ENCODE measurements at regions not wholly inside any gene's neighbourhood (a gene's known extent, or its start where the extent isn't known, plus 50 kb on each side); places are given as distances from the start of the nearest gene placed in this dataset.
"Not testable (repeated sequence)": the region's sequence is repeated elsewhere in the genome, so short reads cannot be mapped to it uniquely, and the experiment has no call there.

DNA sequence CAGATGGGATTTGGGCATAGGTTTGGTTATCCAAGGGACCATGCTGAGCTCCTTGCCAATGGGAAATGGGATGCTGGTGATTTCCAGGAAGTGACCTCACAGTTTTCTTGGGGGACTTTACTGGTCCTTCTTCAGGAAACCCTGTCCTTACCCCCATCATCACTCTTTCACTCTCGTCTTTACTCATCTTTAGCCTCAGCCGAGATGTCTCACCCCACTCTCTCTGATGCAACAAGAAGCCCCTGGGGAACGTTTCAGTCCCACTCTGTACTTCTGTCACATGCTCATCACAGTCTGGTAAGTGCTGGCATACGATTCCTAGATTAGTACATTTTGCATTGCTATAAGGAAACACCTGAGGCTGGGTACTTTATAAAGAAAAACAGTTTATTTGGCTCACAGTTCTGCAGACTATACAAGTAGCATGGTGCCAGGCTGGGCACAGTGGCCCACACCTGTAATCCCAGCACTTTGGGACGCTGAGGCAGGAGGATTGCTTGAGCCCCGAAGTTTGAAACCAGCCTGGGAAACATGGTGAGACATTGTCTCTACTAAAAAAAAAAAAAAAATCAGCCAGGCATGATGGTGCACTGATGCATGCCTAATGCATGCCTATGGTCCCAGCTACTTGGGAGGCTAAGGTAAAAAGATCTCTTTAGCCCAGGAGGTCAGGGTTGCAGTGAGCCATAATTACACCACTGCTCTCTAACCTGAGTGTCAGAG, 63.5 kb upstream of the VKORC1L1 start:
- no peak for DNase-seq

DNA sequence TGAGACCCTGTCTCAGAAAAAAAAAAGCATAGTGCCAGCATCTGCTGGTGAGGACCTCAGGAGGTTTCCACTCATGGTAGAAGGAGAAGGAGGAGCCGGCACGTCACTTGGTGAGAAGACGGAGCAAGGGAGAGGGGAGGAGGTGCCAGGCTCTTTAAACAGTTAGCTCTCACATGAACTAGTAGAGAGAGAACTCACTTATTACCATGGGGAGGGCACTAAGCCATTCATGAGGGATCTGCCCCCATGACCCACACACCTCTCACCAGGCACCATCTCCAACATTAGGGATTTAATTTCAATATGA, 62.9 kb upstream of the VKORC1L1 start:
- DNase-seq: no peak

DNA sequence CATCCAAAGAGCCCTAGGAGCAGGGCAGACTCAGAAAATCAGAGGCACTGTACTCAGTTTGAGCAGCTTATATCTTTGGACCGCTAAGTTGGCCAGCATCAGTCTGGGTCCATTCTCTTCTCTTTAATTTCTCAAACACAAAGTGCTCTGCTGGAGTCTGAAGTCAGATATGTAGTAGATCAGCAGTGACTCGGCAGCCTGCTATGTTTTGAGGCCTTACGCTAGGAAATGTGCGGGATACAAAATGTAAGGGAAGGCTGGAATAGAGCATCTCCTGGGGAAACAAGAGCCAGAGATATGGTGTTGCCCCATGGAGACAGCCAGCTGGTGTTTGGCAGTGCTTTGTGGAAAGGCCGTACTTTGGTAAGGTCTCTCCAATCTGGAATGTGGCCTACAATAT, 60.6 kb upstream of the VKORC1L1 start:
- DNase-seq: no peak

DNA sequence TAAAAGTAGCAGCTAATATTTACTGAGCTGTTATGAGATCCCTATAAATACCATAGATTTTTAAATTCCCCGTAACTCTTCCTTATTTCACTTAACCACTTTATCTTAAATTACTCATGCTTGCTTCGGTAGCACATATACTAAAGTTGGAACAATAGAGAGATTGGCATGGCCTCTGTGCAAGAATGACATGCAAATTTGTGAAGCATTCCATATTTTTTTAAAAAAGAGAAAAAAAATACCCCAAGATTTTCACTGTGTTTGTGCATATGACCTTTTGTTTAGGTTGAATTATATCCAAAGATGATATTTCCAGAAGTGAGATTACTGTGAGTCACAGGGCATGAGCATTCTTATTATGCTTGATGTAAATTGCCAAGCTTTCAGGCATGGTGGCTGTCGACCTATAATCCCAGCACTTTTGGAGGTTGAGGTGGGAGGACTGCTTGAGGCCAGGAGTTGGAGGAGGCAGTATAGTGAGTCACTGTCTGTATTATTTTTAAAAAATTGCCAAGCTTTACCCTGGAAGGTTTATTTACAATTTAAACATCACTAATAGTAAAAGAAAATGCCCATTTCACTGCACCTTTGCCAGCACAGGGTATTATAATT, 58.2 kb upstream of the VKORC1L1 start:
- DNase-seq: not testable (repeated sequence)

DNA sequence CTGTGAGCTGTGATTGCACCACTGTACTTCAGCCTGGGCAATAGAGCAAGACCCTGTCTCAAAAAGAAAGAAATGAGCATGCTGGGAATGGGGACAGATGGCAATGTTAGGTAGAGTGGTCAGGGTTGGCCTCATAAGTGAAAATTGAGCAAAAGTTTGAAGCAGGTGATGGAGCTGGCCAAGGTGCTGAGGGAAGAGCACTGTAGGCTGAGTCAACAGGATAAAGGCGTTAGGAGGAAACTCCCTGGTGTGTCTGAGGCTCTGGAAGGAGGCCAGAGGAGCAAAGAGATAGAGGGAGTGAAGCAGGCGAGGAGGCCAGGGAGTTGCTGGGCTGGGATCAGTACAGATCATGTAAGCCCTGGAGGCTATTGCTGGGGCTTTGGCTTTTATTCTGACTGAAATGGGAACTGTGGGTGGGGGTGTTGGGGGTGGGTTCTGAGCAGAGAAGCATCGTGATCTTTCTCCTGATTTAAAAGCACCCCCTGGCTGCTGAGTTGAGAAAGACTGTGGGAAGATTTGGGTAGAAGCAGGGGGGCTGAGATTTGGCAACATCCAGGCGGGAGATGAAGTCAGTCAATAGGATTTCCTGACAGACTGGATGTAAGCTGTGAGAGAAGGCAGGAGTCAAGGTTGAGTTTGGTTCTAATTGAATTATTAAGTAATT, 52.5 kb upstream of the VKORC1L1 start:
- DNase-seq: peak in 1 of 2 donors; percentile 11
